Brain microvascular endothelial cell (primary cell): ENCODE measurements at regions not wholly inside any gene's neighbourhood (a gene's known extent, or its start where the extent isn't known, plus 50 kb on each side); places are given as distances from the start of the nearest gene placed in this dataset.
A peak's percentile ranks its signal among the peaks of the same experiment; 100 is the strongest.

Experiments used
- DNase-seq: peaks from one replicate; pipeline ENCODE4 v3.0.0-alpha.2; 2020
- H3K27ac ChIP-seq: fragments of 250-450 bp; sonication (Bioruptor Pico); 2 replicates; pipeline ENCODE4 v1.5.1; 2020; ENCODE audit warnings: mild to moderate bottlenecking, moderate library complexity
- H3K27me3 ChIP-seq: fragments of 250-450 bp; sonication (Bioruptor Pico); replicated peaks from 2 replicates; pipeline ENCODE4 v1.5.1; 2020; ENCODE audit warnings: mild to moderate bottlenecking
- H3K36me3 ChIP-seq: fragments of 250-450 bp; sonication (Bioruptor Pico); replicated peaks from 2 replicates; pipeline ENCODE4 v1.5.1; 2020; ENCODE audit warnings: mild to moderate bottlenecking
- H3K4me3 ChIP-seq: 2 replicates; pipeline ENCODE4 v1.5.1; 2011; ENCODE audit warnings: low read depth, mild to moderate bottlenecking, control low read depth, low read length, moderate library complexity
- in situ Hi-C: cut with HindIII; loops from 2 replicates; pipeline ENCODE4 v1.10.0; 2017; ENCODE audit warnings: low sequenced_read_pairs, low pct_ligation_motif_present
- TF ChIP-seq, protein P1 (sequence below): IDR thresholded peaks from 2 replicates; pipeline ENCODE4 v1.5.1; 2011; ENCODE audit warnings: low read depth, mild to moderate bottlenecking, moderate library complexity, low read length, control low read depth, inconsistent platforms; ENCODE audit errors: missing control alignments

DNA sequence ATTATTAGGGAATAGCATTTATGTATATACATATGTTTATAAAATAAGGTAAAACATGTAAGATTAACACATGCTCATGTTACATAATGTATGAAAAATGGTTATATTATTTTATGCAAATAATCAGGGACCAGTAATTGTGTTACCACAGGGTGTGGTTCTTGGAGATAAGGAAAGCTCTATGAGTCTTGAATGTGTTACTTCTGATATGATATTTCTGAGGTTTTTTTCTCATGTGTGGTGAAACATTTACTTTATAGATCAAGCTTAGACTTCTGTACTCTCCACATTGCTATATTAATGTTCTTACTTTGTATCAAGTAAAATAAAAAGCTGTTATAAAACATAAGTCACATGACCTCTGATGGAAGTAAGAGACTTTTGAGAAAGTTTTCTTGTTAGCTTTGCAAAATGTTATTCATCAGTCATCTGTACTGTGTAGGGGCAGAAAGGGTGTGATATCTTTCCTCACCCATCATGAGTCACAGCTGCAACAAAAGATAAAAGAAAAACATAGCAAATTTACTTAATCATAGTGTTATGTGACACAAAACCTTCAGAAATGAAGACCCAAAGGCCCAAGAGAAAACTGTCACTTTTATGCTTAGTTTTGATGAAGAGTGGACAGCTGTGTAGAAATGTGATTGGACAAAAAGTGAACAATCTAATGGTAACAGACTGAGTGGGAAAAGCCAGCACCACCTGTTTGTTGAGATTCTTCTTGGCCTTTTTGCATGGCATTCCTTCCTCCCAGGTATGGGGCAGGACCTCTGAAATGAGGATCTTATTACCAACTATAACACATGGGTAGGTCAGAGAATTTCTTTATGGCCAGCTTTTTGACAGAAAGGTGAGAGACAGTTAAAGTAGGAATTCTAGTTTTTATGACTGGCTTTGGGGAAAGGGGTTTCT is 632.3 kb downstream of the PDHA2 start:
- no peak overlapping the region for H3K27ac ChIP-seq
- H3K36me3 ChIP-seq, result no peaks in the 10 kb centered on the region
- no peak overlapping the region for H3K4me3 ChIP-seq
- in situ Hi-C loops, result no loop called here
- DNase-seq, result peak; percentile 43
- TF ChIP-seq, protein P1, sequence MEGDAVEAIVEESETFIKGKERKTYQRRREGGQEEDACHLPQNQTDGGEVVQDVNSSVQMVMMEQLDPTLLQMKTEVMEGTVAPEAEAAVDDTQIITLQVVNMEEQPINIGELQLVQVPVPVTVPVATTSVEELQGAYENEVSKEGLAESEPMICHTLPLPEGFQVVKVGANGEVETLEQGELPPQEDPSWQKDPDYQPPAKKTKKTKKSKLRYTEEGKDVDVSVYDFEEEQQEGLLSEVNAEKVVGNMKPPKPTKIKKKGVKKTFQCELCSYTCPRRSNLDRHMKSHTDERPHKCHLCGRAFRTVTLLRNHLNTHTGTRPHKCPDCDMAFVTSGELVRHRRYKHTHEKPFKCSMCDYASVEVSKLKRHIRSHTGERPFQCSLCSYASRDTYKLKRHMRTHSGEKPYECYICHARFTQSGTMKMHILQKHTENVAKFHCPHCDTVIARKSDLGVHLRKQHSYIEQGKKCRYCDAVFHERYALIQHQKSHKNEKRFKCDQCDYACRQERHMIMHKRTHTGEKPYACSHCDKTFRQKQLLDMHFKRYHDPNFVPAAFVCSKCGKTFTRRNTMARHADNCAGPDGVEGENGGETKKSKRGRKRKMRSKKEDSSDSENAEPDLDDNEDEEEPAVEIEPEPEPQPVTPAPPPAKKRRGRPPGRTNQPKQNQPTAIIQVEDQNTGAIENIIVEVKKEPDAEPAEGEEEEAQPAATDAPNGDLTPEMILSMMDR, result no peak
- no peaks in the 10 kb centered on the region for H3K27me3 ChIP-seq

DNA sequence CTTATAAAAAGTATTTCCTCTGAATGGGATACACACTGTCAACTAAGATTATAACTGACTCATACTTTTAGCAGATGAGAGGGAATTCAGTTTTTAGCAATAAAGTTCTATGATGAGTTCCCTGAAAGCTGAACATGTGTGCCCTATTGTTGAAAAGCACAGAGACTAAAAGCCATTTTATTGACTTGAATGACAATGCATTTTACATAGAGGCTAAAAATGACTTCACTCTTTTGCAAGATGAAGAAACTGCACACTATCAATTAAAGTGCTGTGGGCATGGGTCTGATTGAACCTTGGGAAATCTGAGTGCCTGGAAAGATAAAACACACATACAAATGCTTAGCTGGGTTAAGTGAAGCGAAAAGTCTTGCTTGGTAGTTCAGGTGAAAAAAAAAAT is 633.4 kb downstream of the PDHA2 start:
- Histone ChIP-seq H3K36me3 (no peaks in the 10 kb centered on the region), H3K27me3 (no peaks in the 10 kb centered on the region), H3K27ac (no peak overlapping the region), H3K4me3 (no peak overlapping the region)
- DNase-seq, result no peak
- in situ Hi-C loops, result no loop called here
- TF ChIP-seq, protein P1, result no peak

DNA sequence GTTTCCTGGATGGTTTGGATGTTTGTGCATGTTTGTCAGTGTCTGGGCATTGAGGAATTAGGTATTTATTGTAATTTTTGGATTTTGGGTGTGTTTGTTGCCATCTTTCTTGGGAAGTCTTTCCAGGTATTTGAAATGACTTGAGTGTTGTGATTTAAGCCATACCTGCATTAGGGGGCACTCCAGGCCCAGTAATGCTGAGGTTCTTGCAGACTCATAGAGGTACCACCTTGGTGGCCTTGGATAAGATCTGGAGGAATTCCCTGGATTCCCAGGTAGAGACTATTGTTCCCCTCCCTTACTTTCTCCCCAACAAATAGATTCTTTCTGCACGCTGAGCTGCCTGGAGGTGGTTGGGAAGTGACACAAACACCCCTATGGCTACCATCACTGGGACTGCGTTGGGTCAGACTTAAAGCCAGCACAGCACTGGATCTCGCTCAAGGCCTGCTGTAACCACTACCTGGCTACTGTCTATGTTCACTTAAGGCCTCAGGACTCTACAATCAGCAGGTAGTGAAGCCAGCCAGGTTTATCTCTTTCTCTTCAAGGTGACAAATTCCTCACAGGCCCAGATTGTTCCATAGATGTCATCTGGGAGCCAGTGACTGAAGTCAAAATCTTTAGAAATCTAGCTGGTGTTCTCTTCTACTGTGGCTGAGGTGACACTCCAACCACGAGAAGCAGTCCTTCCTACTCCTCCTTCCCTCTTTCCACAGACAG is 643.6 kb downstream of the PDHA2 start:
- TF ChIP-seq, protein P1, result peak; percentile 24
- H3K4me3 ChIP-seq, result no peak overlapping the region
- H3K27me3 ChIP-seq, result no peaks in the 10 kb centered on the region
- H3K27ac ChIP-seq, result no peak overlapping the region
- no peaks in the 10 kb centered on the region for H3K36me3 ChIP-seq
- in situ Hi-C loops, result no loop called here
- DNase-seq, result no peak

DNA sequence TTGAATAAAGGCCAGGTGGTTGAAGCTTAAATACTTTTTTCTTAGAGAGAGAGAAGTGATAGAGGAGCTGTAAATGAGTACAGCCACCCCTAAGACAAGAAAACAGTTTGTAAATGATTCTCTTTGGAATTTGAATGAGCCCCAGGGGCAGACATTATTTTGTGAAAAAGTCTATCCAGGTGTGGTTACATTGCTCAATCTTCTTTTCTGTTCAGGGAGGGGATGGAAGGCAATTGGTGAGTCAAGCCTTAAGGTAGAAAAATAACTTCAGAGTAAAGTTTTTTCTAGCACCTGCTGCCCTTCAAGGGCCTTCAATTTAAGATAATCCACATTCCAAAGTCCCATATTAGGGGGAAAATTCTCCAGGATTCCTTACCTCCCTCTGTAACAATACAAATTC is 646.7 kb downstream of the PDHA2 start:
- in situ Hi-C loops, result no loop called here
- Histone ChIP-seq H3K27ac (no peak overlapping the region), H3K4me3 (no peak overlapping the region), H3K36me3 (no peaks in the 10 kb centered on the region), H3K27me3 (no peaks in the 10 kb centered on the region)
- DNase-seq, result no peak
- TF ChIP-seq, protein P1, result no peak

DNA sequence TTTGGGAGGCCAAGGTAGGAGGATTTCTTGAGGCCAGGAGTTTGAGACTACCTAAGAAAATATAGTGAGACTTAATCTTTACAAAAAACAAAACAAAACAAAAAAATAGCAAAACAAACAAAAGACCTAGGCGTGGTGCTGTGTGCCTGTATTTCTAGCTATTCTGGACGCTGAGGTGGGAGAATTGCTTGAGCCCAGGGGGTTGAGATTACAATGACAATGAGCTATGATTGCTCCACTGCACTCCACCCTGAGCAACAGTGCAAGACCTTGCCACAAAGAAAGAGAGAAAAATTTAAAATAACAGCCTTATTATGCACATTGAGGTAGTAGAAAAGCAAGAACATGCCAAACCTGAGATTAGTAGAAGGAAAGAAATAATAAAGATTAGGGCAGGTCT is 657.7 kb downstream of the PDHA2 start:
- no peak for DNase-seq
- no peaks in the 10 kb centered on the region for H3K27me3 ChIP-seq
- TF ChIP-seq, protein P1, result no peak
- H3K27ac ChIP-seq, result no peak overlapping the region
- H3K4me3 ChIP-seq, result no peak overlapping the region
- no peaks in the 10 kb centered on the region for H3K36me3 ChIP-seq
- in situ Hi-C loops, result no loop called here
